ENCODE measurements at regions not wholly inside any gene's neighbourhood (a gene's known extent, or its start where the extent isn't known, plus 50 kb on each side); places are given as distances from the start of the nearest gene placed in this dataset.
A peak's percentile ranks its signal among the peaks of the same experiment; 100 is the strongest.
"Not testable (repeated sequence)": the region's sequence is repeated elsewhere in the genome, so short reads cannot be mapped to it uniquely, and the experiment has no call there.

DNA sequence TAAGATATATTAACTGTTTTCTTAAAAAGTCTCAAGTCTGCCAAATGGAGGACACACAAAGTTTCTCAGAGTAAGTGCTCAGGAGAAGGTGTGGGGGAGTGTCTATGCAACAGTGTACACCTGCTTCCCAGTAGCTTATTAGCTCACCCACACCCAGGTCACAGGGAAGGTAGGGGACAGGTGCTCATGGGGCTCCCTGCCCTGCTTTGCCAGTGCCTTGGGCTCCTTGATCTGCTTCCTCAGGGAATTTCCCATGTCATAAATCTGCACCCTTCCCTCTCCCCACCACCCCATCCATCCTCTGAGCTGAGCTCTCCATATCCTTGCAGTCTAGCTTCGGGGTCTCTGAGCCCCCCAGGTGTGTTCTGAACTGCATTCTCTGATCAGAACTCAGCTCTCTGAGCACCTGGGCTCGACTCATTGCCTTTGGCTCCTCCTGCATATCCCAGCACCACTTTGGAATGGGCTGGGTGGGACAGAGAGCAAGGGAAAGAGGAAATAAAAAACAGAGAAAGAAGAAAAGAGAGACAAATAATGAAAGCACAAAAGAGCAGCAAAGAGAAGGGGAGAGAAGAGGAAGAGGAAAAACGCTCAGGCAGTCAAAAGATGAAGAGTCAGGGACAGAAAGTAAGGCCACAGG, 87.0 kb upstream of the ATP1B1 start:
- no peak for DNase-seq

DNA sequence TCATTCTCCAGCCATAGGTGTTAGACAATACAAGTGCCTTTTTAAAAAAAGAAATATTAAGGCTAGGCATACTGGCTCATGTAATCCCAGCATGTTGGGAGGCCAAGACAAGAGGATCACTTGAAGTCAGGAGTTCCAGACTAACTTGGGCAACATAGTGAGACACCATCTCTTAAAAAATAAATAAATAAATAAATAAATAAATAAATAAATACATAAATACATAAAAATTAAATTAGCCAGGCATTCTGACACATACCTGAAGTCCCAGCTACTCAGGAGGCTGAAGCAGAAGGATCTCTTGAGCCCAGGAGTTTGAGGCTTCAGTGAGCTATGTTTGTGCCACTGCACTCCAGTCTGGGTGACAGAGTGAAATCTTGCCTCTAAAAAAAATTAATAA, 85.8 kb upstream of the ATP1B1 start:
- no peak for DNase-seq

DNA sequence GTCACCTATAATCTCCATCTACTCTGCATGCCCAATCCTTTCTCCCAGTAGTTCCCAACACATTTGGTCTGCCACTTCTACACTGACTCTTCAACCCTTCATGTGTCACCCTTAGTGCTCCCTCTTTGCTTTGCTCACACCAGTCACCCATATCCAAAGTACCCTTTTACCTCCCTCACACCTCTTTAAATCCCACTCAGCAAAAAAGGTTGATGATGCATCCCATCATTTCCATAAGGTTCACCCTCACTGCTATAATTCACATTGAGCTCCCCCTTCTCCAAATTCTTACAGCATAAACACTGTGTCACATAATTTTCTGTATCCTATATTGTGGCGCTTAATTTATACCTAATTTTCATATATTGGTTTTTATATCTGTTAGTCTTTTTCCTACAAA, 83.8 kb upstream of the ATP1B1 start:
- no peak for DNase-seq

DNA sequence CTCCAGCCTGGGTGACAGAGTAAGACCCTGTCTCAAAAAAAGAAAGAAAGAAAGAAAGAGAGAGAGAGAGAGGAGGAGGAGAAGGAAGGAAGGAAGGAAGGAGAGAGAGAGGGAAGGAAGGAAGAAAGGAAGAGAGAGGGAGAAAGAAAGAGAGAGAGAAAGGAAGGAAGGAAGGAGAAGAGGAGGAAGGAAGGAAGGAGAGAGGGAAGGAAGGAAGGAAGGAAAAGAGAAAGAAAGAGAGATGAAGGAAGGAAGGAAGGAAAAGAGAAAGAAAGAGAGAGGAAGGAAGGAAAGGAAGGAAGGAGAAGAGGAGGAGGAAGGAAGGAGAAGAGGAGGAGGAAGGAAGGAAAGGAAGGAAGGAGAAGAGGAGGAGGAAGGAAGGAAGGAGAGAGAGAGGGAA, 82.2 kb upstream of the ATP1B1 start:
- no peak for DNase-seq

DNA sequence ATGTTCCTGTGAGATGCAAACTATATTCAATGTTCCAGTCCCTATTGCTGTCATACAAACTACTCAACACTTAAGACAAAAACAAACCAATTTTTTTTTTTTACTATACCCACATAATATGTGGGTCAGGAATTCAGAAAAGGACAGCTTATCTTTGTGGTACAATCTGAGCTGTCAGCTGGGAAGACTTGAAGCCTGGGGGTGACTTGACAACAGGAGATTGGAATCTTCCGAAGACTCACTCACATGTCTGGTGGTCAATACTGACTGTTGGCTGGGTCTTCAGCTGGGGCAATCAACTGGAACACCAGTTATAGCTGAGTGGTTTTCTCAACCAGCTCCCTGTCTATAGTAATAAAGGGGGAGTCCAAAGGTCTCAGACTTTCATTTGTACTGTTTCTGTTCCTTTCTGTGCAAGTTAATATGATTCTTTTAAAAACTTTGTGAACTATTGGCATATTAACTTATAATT, 81.7 kb upstream of the ATP1B1 start:
- DNase-seq: no peak

DNA sequence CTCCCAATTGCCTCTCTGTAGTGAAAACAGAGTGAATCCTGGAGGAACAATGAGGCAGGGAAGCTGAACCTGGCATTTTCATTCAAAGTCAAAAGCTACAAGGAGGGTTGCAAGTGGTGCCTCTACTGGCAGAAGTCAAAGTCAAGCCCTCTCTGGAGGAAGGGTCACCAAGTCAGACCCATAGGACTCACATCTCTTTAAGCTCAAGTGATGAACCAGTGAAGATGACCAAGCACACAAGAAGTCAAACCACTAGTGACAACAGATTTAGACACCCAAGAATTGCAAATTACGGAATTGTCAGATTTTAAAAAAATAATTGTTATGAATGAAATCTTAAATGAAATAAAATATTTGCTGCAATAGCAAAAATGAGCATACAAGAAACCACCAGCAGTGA, 81.1 kb upstream of the ATP1B1 start:
- DNase-seq: no peak

DNA sequence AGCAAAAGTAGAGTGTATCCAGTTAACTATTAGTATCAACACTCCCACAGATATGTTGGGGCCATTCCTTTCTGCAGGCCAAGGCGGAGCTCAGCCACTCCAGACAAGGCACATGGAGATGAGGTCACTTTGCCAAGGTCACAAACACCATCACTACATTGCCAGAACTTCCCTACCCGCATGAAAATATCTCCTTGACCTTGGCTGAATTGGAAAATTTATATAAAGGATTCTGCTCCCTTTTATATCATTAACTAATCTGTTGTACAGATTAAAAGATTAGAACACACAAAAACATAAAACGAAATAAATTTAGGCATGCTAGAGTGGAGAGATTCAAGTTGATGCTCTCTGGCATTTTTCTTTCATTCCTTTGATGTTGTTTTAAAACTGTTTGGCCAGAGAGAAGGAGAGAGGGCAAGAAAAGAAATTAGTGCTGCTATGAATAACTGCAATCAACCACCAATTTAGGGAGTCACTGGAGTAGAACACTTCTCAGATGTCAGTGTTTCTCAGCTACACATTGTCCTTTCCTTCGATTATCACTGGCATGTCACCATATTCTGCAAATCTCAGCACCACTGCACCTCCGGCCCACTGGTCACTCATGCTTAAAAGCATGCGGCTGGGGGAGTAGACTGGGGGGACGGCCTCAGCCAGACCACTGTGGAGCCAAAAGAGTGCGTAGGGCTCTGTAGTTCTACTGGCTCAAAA, 78.7 kb upstream of the ATP1B1 start:
- no peak for DNase-seq

DNA sequence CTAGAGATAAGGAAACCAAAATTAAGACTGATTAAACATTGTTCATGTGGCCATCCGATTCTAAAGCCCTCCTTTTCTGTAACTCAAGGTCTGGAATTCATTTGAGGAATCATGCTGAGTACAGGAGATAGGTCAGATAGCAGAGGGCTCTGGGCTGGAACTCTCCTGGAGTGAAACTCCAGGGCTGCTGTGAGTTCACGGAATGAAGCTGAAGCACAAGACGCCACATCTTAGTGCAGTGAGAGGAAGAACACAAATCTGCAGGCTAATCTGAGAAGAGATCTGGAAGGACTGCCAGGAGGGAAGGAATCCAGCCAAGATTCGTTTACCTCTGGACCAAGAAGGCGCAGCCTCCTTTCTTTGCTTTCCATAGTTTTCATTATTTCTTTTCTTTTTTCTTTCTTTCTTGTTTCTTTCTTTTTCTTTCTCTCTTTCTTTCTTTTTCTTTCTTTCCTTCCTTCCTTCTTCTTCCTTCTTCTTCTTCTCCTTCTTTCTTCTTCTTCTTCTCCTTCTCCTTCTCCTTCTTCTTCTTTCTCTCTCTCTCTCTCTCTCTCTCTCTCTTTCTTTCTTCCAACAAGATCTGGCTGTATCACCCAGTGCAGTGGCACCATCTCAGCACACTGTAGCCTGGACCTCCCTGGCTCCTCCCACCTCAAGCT, 74.8 kb upstream of the ATP1B1 start:
- no peak for DNase-seq

DNA sequence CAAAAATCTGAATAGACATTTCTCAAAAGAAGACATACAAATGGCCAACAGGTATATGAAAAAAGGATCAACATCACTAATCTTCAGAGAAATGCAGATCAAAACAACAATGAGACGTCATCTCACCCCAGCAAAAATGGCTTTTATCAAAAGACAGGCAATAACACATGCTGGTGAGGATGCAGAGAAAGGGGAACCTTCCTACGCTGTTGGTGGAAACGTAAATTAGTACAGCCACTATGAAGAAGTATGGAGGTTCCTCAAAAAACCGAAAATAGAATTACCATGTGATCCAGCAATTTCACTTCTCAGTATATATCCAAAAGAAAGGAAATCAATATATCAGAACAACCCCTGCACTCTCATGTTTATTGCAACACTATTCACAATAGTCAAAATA, 65.1 kb upstream of the ATP1B1 start:
- no peak for DNase-seq

DNA sequence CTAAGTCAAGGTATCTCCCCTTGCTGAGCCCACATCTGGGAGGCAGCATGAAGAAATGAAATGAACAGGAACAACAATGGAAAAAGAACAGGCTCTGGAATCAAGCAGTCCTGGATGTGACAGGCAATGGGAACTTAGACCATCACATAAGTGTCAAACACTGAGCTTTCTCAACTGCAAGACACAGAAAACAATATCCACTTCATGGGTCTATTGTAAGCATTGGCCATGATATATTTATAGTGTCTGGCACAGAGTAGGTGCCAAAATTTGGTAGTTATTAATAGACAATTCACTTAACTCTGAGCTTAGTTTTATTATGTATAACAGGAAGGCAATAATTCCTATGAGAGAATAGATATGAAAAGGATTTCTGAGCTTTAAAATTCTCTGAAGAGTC, 64.1 kb upstream of the ATP1B1 start:
- DNase-seq: no peak

DNA sequence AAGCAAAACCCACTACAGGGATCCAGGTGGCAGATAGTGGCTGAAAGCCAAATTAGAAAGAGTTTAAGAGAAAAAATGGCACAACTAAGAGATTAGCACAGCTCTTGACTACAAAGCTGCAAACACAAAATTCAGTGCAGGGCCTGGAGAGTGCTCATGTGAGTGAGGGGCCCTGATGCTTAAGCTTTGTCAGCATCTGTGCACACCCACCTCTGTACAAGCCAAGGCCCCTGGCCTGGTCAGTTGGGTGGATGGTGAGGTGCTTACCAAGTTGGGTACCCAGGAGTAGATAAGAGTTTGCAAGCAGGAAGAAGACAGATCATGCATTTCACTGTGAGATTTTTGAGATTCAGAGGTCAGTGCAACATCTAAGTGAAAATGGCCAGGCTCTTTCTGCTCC, 62.7 kb upstream of the ATP1B1 start:
- DNase-seq: no peak

DNA sequence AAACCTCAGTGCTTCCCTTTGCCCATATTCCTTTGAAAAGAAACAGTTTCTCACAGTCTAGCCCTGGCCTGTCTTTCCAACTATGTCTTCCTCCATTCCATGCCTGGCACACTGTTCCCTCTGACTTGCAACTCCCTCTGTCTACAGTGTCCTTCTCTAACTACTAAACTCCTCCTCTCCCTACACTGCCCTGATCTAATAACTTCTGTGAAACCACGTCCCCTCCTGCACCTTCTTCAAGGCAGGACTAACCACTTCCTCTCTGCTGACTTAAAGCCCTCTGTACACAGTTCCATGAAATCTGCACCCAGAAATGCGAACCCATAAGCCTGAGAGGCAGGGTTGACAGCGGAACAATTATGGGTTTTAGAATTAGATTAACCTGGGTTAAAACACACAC, 62.2 kb upstream of the ATP1B1 start:
- no peak for DNase-seq

DNA sequence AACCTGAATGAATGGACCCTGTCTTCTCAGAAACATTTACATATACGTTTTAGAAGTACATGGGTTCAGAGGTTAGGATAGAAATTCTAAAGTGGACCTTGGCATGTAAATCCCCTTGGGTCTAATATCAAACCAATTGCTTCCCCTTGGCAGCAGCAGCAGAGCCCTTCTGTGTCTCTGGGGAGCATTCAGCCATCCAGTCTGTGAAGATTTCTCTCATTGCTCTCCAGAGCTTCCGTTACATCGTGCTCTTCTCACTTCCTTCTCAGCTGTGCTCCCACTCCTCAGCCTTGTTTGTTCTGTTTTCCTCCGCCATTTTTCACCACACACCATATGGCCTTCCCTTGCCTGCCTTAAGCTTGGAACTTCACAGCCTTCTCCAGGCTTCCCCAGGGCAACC, 61.5 kb upstream of the ATP1B1 start:
- DNase-seq: no peak

DNA sequence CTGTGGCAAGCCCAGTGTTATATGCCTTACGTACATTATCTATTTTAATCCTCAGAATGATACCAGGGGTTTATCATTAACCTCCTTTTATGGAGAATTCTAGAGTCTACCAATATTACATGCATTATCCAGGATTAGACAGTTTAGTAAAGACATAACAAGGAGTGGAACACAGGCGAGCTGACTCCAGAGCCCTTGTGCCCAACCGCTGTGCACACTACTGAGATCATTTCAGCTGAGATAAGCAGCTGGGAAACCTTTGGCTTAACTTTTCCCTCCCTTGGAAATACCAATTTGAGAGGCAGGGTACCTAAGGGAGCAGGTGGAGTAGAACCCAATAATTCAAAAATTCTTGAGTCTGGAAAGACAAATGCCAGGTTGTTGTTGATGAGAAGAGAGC, 59.8 kb upstream of the ATP1B1 start:
- no peak for DNase-seq

DNA sequence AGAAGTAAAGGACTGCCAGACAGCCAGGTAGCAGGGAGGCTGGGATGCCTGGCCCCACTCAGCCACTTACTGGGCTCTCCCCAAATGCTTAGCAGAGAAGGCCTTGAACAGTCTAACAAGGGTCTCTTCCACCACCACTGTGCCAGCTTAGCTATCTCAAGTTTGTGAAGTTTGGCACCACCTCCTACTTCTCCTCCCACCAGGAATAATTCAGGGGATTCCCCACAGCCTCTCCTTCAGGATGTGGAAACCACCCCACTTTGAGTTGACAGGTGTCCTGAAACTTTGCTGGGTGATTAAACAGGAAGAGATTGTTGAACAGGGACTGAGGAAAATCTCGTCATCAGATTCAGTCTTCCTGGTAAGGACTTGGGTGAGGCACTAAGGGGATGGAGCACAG, 59.4 kb upstream of the ATP1B1 start:
- no peak for DNase-seq

DNA sequence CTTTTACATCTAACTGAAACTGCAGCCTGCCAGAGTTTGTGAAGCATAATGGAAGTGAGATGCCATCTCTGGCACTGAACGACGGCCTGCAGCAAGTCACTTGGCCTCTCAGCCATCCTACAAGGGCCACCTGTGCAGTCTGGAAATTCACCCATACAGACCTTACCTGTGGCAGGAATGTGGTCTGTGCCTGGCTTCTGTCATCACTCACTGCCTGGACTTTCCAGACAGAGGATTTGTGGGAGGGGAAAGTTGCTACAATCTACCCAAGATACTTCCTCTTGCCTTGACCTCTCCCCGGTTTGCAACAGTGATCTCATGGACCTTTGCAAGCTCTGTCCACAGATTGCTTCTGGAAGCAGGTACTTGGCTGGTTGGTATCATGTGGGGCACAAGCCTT, 58.4 kb upstream of the ATP1B1 start:
- no peak for DNase-seq

DNA sequence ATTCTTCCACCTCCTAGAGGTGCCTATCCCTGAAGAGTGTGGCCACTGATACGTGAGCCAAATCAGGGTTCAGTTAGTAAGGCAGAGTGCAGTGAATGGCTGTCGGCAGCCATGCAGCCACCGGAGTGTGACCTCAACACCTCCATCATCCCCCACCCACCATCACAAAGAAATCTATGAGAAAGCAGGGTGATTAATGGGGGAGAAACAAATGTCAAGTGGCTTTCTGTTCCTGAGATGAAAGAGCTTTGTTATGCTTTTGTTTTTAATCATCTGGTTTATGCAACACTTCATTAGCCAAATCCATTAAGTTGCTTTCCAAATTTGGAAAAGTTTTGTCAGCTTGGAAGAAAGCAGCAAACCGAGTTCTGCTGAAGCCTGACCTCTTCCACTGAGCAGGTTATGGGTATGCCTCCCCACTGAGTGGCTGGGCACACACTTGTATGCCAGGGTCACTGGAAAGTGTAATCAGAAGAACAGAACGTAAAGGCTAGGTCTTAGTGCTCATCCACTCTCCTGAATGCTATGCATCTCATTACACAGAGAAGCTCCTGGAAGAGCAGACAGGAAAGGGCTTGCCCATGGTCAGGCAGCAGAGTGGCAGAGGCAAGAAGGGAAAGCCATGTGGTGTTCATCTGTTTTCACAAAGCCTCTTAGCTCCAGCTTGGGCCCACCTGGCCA, 57.1 kb upstream of the ATP1B1 start:
- DNase-seq: peak; percentile 19 to 26

DNA sequence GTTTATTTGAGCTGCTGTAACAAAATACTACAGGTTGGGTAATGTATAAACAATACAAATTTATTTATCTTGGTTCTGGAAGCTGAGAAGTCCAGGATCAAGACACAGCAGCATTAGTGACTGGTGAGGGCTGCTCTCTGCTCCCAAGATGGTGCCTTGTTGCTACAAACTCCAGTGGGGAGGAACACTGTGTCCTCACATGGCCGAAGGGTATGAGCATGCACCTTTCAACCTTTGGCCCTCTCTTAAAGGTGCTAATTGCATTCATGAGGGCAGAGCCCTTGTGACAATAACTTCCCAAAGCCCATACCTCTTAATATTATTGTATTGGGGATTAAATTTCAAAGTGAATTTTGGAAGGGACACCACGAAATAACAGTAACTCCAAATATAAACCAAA, 55.3 kb upstream of the ATP1B1 start:
- DNase-seq: no peak

DNA sequence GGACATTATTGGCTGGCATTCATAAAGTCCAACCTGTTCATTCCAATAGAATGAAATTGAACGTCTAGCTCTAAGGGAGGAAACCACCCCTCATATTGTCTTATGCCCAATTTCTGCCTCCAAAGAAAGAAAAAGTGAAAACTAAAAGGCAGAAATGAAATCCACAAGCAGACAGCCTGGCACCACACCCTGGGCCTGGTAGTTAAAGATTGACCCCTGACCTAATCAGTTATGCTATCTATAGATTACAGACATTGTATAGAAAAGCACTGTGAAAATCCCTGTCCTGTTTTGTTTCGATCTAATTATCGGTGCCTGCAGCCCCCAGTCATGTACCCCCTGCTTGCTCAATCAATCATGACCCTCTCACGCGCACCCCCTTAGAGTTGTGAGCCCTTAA, 54.3 kb upstream of the ATP1B1 start:
- DNase-seq: not testable (repeated sequence)

DNA sequence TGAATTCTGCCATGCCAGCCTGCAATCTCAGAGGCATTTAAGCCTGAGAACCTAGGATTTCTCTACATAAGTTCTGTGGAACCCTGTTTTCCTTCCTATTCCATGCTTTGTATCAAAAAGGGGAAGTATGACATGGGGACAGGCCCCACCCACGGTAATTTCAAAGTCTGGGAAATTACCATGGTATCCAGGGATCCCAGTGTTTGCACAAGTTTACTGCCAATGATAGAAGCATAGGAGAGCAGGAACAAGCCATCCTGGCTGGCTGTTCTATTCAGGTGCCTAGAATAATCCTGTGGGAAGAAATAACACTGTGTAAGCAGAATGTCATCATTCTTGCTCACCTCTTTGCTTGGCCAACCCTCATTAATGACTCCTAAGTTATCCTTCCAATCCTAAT, 53.8 kb upstream of the ATP1B1 start:
- no peak for DNase-seq

DNA sequence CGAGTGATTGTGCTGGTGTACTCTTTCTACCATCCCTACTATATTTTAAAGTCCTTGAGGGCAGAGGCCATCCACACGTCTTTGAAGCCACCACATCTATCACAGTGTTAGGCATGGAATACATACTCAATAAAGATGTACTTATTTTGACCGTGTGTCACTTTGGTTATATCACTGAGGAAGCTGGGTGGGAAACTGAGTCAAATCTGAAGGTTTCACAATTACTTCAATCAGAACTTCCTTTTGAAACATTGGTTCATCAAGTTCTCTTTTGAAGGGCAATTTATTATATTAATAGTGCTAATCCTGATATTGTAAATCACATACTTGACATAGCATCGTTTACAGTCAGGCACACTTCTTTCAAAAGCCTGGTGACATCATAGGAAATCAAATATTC, 53.3 kb upstream of the ATP1B1 start:
- no peak for DNase-seq

Data from stimulated activated CD4-positive, alpha-beta T cell treated with anti-CD3 and anti-CD28 coated beads, Interleukin-2, amount 100 ng/mL, for 48 hours (primary cell).